Panc1 (cell line): ENCODE measurements at regions not wholly inside any gene's neighbourhood (a gene's known extent, or its start where the extent isn't known, plus 50 kb on each side); places are given as distances from the start of the nearest gene placed in this dataset.

ENCODE experiments used
- POLR2AphosphoS5 ChIP-seq: IDR thresholded peaks from 2 replicates; pipeline ENCODE4 v1.6.1; 2012; ENCODE audit warnings: mild to moderate bottlenecking, low read depth, low read length, moderate library complexity
- REST ChIP-seq, 2 experiments: IDR thresholded peaks; 2 replicates each; pipeline ENCODE4 v1.6.1; 2011 to 2012; ENCODE audit warnings: low read depth in 2 of 2, control low read depth in 1 of 2, low read length in 1 of 2, mild to moderate bottlenecking in 1 of 2, moderate library complexity in 1 of 2; ENCODE audit not compliant: insufficient read depth in 1 of 2
- SIN3A ChIP-seq: IDR thresholded peaks from 2 replicates; pipeline ENCODE4 v1.6.1; 2012; ENCODE audit warnings: low read depth, mild to moderate bottlenecking, low read length, moderate library complexity, borderline replicate concordance; ENCODE audit not compliant: insufficient read depth
- TCF7L2 ChIP-seq: IDR thresholded peaks from 2 replicates; pipeline ENCODE4 v1.6.1; 2011; ENCODE audit warnings: mild to moderate bottlenecking, low read depth, low read length, inconsistent platforms
- TF ChIP-seq, protein P1 (sequence below): fragments of 450-650 bp; IDR thresholded peaks from 2 replicates; pipeline ENCODE4 v1.5.1; 2017; ENCODE audit warnings: mild to moderate bottlenecking

- TF ChIP-seq, protein P1, sequence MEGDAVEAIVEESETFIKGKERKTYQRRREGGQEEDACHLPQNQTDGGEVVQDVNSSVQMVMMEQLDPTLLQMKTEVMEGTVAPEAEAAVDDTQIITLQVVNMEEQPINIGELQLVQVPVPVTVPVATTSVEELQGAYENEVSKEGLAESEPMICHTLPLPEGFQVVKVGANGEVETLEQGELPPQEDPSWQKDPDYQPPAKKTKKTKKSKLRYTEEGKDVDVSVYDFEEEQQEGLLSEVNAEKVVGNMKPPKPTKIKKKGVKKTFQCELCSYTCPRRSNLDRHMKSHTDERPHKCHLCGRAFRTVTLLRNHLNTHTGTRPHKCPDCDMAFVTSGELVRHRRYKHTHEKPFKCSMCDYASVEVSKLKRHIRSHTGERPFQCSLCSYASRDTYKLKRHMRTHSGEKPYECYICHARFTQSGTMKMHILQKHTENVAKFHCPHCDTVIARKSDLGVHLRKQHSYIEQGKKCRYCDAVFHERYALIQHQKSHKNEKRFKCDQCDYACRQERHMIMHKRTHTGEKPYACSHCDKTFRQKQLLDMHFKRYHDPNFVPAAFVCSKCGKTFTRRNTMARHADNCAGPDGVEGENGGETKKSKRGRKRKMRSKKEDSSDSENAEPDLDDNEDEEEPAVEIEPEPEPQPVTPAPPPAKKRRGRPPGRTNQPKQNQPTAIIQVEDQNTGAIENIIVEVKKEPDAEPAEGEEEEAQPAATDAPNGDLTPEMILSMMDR: no peak
- TF ChIP-seq POLR2AphosphoS5: no peak
- TF ChIP-seq REST (IDR thresholded peaks at IDR 0.05; ENCODE audit: insufficient read depth in 1 of 2, low read depth in 2 of 2, low read length in 1 of 2): no peak
- TF ChIP-seq TCF7L2: no peak
- TF ChIP-seq SIN3A: no peak
These were observed 200.5 kb downstream of the GRB14 start for GRCh38 chr2:164420787-164421186.
